ENCODE measurements at regions not wholly inside any gene's neighbourhood (a gene's known extent, or its start where the extent isn't known, plus 50 kb on each side); places are given as distances from the start of the nearest gene placed in this dataset.

DNA sequence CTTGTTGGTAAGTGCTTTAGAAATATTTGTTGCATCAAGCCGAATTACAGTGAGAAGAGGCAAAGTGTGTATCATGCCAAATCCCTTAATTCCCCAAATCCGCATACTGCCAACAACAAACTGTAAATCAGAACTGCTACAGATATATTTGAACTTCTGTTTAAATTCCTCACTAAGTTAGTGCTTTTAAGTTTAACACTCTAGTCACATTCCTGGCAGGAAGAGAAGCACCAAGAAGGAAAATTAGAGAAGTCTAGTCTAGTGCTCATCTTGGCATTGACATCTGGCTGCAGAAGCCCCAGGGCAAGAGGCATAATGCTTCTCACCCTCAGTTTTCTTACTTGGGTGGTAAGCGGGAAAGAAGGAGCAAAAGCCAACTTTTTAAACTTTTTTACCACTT is 343.5 kb downstream of the GPR37 start:
- no peaks in the 10 kb centered on the region for H3K4me1 ChIP-seq (ENCODE audit: insufficient read depth, low read length)
- TF ChIP-seq, protein P1, sequence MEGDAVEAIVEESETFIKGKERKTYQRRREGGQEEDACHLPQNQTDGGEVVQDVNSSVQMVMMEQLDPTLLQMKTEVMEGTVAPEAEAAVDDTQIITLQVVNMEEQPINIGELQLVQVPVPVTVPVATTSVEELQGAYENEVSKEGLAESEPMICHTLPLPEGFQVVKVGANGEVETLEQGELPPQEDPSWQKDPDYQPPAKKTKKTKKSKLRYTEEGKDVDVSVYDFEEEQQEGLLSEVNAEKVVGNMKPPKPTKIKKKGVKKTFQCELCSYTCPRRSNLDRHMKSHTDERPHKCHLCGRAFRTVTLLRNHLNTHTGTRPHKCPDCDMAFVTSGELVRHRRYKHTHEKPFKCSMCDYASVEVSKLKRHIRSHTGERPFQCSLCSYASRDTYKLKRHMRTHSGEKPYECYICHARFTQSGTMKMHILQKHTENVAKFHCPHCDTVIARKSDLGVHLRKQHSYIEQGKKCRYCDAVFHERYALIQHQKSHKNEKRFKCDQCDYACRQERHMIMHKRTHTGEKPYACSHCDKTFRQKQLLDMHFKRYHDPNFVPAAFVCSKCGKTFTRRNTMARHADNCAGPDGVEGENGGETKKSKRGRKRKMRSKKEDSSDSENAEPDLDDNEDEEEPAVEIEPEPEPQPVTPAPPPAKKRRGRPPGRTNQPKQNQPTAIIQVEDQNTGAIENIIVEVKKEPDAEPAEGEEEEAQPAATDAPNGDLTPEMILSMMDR (IDR thresholded peaks at IDR 0.05; ENCODE audit: borderline replicate concordance, extremely low read depth, low read length, poor library complexity, severe bottlenecking): no peak
- no peak for TF ChIP-seq EZH2 (IDR thresholded peaks at IDR 0.05; ENCODE audit: borderline replicate concordance, low read depth, low read length, severe bottlenecking)
- no peaks in the 10 kb centered on the region for H3K79me2 ChIP-seq (ENCODE audit: insufficient read depth, low read length)
- no peak overlapping the region for H3K27ac ChIP-seq (ENCODE audit: low read length)
- H3K36me3 ChIP-seq (ENCODE audit: insufficient read depth, low read length): no peaks in the 10 kb centered on the region
- H2AFZ ChIP-seq (ENCODE audit: low read depth, low read length): no peak overlapping the region
- DNase-seq: no peak
- no peak overlapping the region for H3K9ac ChIP-seq (ENCODE audit: low read depth, low read length)
- no peak for ATAC-seq (ENCODE audit: insufficient read depth, low read depth)
- H4K20me1 ChIP-seq (ENCODE audit: insufficient read depth, low read length): no peaks in the 10 kb centered on the region
- H3K9me3 ChIP-seq (ENCODE audit: insufficient read depth, low read length, severe bottlenecking): no peaks in the 10 kb centered on the region
- no peak overlapping the region for H3K4me3 ChIP-seq (ENCODE audit: low read depth in 1 of 2, low read length in 2 of 2)
- no peaks in the 10 kb centered on the region for H3K27me3 ChIP-seq (ENCODE audit: insufficient read depth, low read length, poor library complexity)
- no peak overlapping the region for H3K4me2 ChIP-seq (ENCODE audit: insufficient read depth, low read length)

GRCh38 chr7:124420367-124420766 is 345.2 kb downstream of the GPR37 start:
- no peak overlapping the region for H3K9ac ChIP-seq (ENCODE audit: low read depth, low read length)
- H3K4me1 ChIP-seq (ENCODE audit: insufficient read depth, low read length): no peaks in the 10 kb centered on the region
- H3K4me2 ChIP-seq (ENCODE audit: insufficient read depth, low read length): no peak overlapping the region
- H3K9me3 ChIP-seq (ENCODE audit: insufficient read depth, low read length, severe bottlenecking): no peaks in the 10 kb centered on the region
- DNase-seq: no peak
- no peaks in the 10 kb centered on the region for H4K20me1 ChIP-seq (ENCODE audit: insufficient read depth, low read length)
- no peak overlapping the region for H3K27ac ChIP-seq (ENCODE audit: low read length)
- TF ChIP-seq, protein P1 (IDR thresholded peaks at IDR 0.05; ENCODE audit: borderline replicate concordance, extremely low read depth, low read length, poor library complexity, severe bottlenecking): no peak
- TF ChIP-seq EZH2 (IDR thresholded peaks at IDR 0.05; ENCODE audit: borderline replicate concordance, low read depth, low read length, severe bottlenecking): no peak
- no peaks in the 10 kb centered on the region for H3K27me3 ChIP-seq (ENCODE audit: insufficient read depth, low read length, poor library complexity)
- no peak overlapping the region for H3K4me3 ChIP-seq (ENCODE audit: low read depth in 1 of 2, low read length in 2 of 2)
- no peak for ATAC-seq (ENCODE audit: insufficient read depth, low read depth)
- no peak overlapping the region for H2AFZ ChIP-seq (ENCODE audit: low read depth, low read length)
- H3K36me3 ChIP-seq (ENCODE audit: insufficient read depth, low read length): no peaks in the 10 kb centered on the region
- no peaks in the 10 kb centered on the region for H3K79me2 ChIP-seq (ENCODE audit: insufficient read depth, low read length)

DNA sequence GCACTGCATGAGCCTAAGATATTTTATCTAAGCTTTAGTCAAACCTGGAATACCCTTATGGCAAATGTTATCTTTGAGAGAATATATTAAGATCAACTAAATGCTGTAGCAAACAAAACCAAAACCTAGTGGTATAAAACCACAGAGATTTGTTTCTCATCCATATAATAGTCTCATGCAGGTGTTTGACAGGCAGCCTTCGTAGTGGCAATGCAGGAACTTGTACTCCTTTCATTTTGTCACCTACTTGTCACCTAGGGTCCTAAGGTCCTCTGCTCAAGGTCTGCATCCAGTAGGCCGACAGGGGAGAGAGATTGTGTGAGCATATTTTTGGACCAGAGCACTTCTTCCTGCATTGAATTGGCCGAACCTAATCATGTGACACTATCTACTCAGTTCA is 352.6 kb downstream of the GPR37 start:
- no peak for ATAC-seq (ENCODE audit: insufficient read depth, low read depth)
- no peak for DNase-seq
- no peaks in the 10 kb centered on the region for H3K36me3 ChIP-seq (ENCODE audit: insufficient read depth, low read length)
- no peaks in the 10 kb centered on the region for H4K20me1 ChIP-seq (ENCODE audit: insufficient read depth, low read length)
- no peaks in the 10 kb centered on the region for H3K4me1 ChIP-seq (ENCODE audit: insufficient read depth, low read length)
- no peak overlapping the region for H3K4me3 ChIP-seq (ENCODE audit: low read depth in 1 of 2, low read length in 2 of 2)
- no peaks in the 10 kb centered on the region for H3K27me3 ChIP-seq (ENCODE audit: insufficient read depth, low read length, poor library complexity)
- H3K4me2 ChIP-seq (ENCODE audit: insufficient read depth, low read length): no peak overlapping the region
- TF ChIP-seq EZH2 (IDR thresholded peaks at IDR 0.05; ENCODE audit: borderline replicate concordance, low read depth, low read length, severe bottlenecking): no peak
- TF ChIP-seq, protein P1 (IDR thresholded peaks at IDR 0.05; ENCODE audit: borderline replicate concordance, extremely low read depth, low read length, poor library complexity, severe bottlenecking): no peak
- H3K79me2 ChIP-seq (ENCODE audit: insufficient read depth, low read length): no peaks in the 10 kb centered on the region
- no peak overlapping the region for H3K27ac ChIP-seq (ENCODE audit: low read length)
- no peak overlapping the region for H2AFZ ChIP-seq (ENCODE audit: low read depth, low read length)
- H3K9me3 ChIP-seq (ENCODE audit: insufficient read depth, low read length, severe bottlenecking): no peaks in the 10 kb centered on the region
- no peak overlapping the region for H3K9ac ChIP-seq (ENCODE audit: low read depth, low read length)

DNA sequence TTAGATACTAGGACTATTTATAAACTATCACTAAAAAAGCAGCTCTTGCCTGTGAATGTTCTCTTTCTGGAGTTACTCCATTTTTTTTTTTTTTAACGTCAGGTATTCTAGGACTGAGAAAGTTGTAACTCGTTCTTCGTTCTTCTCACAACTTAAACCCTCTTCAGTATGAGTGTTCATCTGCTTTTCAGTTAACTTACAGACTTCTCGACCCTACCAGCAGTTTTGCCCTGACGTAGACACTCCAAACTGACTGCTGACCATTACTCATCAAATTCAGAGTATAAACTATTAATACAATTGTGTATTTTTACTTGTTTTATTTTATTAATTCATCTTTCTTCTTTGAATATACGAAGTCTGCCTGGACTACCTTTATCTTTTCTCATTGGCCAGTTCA is 353.1 kb downstream of the GPR37 start:
- Histone ChIP-seq H3K4me1 (ENCODE audit: insufficient read depth, low read length) (no peaks in the 10 kb centered on the region), H3K36me3 (ENCODE audit: insufficient read depth, low read length) (no peaks in the 10 kb centered on the region), H3K9ac (ENCODE audit: low read depth, low read length) (no peak overlapping the region), H3K79me2 (ENCODE audit: insufficient read depth, low read length) (no peaks in the 10 kb centered on the region), H3K9me3 (ENCODE audit: insufficient read depth, low read length, severe bottlenecking) (no peaks in the 10 kb centered on the region), H2AFZ (ENCODE audit: low read depth, low read length) (no peak overlapping the region), H3K4me2 (ENCODE audit: insufficient read depth, low read length) (no peak overlapping the region), H3K4me3 (ENCODE audit: low read depth in 1 of 2, low read length in 2 of 2) (no peak overlapping the region), H3K27me3 (ENCODE audit: insufficient read depth, low read length, poor library complexity) (no peaks in the 10 kb centered on the region), H3K27ac (ENCODE audit: low read length) (no peak overlapping the region), H4K20me1 (ENCODE audit: insufficient read depth, low read length) (no peaks in the 10 kb centered on the region)
- DNase-seq (no peak), ATAC-seq (ENCODE audit: insufficient read depth, low read depth) (no peak)
- TF ChIP-seq EZH2 (IDR thresholded peaks at IDR 0.05; ENCODE audit: borderline replicate concordance, low read depth, low read length, severe bottlenecking): no peak
